Gastroesophageal sphincter (tissue), 3 donors: ENCODE measurements at regions not wholly inside any gene's neighbourhood (a gene's known extent, or its start where the extent isn't known, plus 50 kb on each side); places are given as distances from the start of the nearest gene placed in this dataset.

Experiments used
- POLR2A ChIP-seq, 2 donors: fragments of 450-650 bp; IDR thresholded peaks; one replicate each; pipeline ENCODE4 v1.6.1; 2017; ENCODE audit warnings: antibody characterized with exemption in 2 of 2, mild to moderate bottlenecking in 2 of 2, moderate library complexity in 1 of 2
- POLR2AphosphoS5 ChIP-seq: sonication (generic); formaldehyde crosslinking; IDR thresholded peaks from one replicate; pipeline ENCODE4 v1.6.1; 2017; ENCODE audit warnings: antibody characterized with exemption
- TF ChIP-seq, protein P1 (sequence below), 4 experiments: fragments of 200-600 bp in 2 of 4; fragments of 450-650 bp in 2 of 4; sonication (generic) in 1 of 4; IDR thresholded peaks; one replicate each; pipeline ENCODE4 v1.5.1; 2017 to 2019; ENCODE audit warnings: antibody characterized with exemption in 4 of 4, mild to moderate bottlenecking in 2 of 4, moderate library complexity in 2 of 4

DNA sequence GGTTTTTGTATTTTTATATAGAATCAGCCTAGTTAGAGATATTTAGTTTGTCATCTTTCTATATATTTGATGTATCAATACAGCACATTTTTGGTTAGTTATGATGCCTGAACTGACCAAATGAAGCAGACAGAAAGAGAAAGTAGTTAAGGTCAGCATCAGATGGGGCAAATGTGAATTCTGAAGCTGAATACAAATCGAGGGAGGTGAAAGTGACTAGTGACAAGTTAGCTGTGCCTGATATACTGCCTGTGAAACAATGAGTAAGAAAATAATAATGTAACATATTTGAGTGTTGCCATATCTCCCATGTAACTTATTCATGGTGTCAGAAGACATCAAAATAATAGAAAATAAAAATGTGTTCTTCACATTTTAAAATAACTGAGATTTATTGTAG is 680.3 kb upstream of the SEMA6D start:
- TF ChIP-seq POLR2A (IDR thresholded peaks at IDR 0.05) (no peak), POLR2AphosphoS5 (no peak)
- TF ChIP-seq, protein P1, sequence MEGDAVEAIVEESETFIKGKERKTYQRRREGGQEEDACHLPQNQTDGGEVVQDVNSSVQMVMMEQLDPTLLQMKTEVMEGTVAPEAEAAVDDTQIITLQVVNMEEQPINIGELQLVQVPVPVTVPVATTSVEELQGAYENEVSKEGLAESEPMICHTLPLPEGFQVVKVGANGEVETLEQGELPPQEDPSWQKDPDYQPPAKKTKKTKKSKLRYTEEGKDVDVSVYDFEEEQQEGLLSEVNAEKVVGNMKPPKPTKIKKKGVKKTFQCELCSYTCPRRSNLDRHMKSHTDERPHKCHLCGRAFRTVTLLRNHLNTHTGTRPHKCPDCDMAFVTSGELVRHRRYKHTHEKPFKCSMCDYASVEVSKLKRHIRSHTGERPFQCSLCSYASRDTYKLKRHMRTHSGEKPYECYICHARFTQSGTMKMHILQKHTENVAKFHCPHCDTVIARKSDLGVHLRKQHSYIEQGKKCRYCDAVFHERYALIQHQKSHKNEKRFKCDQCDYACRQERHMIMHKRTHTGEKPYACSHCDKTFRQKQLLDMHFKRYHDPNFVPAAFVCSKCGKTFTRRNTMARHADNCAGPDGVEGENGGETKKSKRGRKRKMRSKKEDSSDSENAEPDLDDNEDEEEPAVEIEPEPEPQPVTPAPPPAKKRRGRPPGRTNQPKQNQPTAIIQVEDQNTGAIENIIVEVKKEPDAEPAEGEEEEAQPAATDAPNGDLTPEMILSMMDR (IDR thresholded peaks at IDR 0.05), result no peak
